H9 (cell line): ENCODE measurements at regions not wholly inside any gene's neighbourhood (a gene's known extent, or its start where the extent isn't known, plus 50 kb on each side); places are given as distances from the start of the nearest gene placed in this dataset.

Experiments
- DNase-seq: peaks from one replicate; pipeline ENCODE4 v3.0.0-alpha.2; 2017
- H2AFZ ChIP-seq: one replicate; pipeline ENCODE4 v1.6.1; 2013; ENCODE audit warnings: mild to moderate bottlenecking, low read length, control low read depth, moderate library complexity
- H2AK5ac ChIP-seq: 2 replicates; pipeline ENCODE4 v1.6.1; 2013; ENCODE audit warnings: low read length, control low read depth, mixed read lengths; ENCODE audit not compliant: insufficient read length
- H2BK120ac ChIP-seq: one replicate; pipeline ENCODE4 v1.6.1; 2013; ENCODE audit warnings: low read depth, mild to moderate bottlenecking, low read length, control low read depth, inconsistent platforms; ENCODE audit not compliant: poor library complexity, severe bottlenecking
- H2BK12ac ChIP-seq: 2 replicates; pipeline ENCODE4 v1.6.1; 2013; ENCODE audit warnings: low read length, control low read depth, mixed read lengths, low read depth; ENCODE audit not compliant: insufficient read length
- H2BK15ac ChIP-seq: 2 replicates; pipeline ENCODE4 v1.6.1; 2013; ENCODE audit warnings: low read depth, low read length, control low read depth
- H2BK20ac ChIP-seq: one replicate; pipeline ENCODE4 v1.6.1; 2013; ENCODE audit warnings: low read depth, mild to moderate bottlenecking, low read length, control low read depth, inconsistent platforms; ENCODE audit not compliant: poor library complexity, severe bottlenecking
- H2BK5ac ChIP-seq: 2 replicates; pipeline ENCODE4 v1.6.1; 2013; ENCODE audit warnings: low read length, control low read depth, mixed read lengths; ENCODE audit not compliant: insufficient read length
- H3K14ac ChIP-seq: 2 replicates; pipeline ENCODE4 v1.6.1; 2013; ENCODE audit warnings: low read length, control low read depth; ENCODE audit not compliant: insufficient read depth
- H3K18ac ChIP-seq: 2 replicates; pipeline ENCODE4 v1.6.1; 2013; ENCODE audit warnings: low read depth, mild to moderate bottlenecking, mixed read lengths, low read length, control low read depth; ENCODE audit not compliant: insufficient read length
- H3K23ac ChIP-seq: 2 replicates; pipeline ENCODE4 v1.6.1; 2013; ENCODE audit warnings: low read length, control low read depth, mixed read lengths, low read depth; ENCODE audit not compliant: insufficient read length
- H3K23me2 ChIP-seq: 2 replicates; pipeline ENCODE4 v1.6.1; 2013; ENCODE audit warnings: low read depth, mild to moderate bottlenecking, mixed read lengths, low read length, control low read depth; ENCODE audit not compliant: insufficient read length, poor library complexity, severe bottlenecking
- H3K27ac ChIP-seq: 2 replicates; pipeline ENCODE4 v1.5.1; 2013; ENCODE audit warnings: low read length, control low read depth, mixed read lengths, low read depth; ENCODE audit not compliant: insufficient read length
- H3K27me3 ChIP-seq: 2 replicates; pipeline ENCODE4 v1.6.1; 2013; ENCODE audit warnings: low read length, control low read depth, inconsistent platforms; ENCODE audit not compliant: insufficient read depth
- H3K4ac ChIP-seq: 2 replicates; pipeline ENCODE4 v1.6.1; 2013; ENCODE audit warnings: low read depth, mild to moderate bottlenecking, control low read depth, inconsistent platforms, low read length, moderate library complexity
- H3K4me1 ChIP-seq: 2 replicates; pipeline ENCODE4 v1.6.1; 2013; ENCODE audit warnings: low read length, control low read depth, inconsistent platforms; ENCODE audit not compliant: insufficient read depth
- H3K4me2 ChIP-seq: 2 replicates; pipeline ENCODE4 v1.6.1; 2013; ENCODE audit warnings: low read length, control low read depth, mixed read lengths; ENCODE audit not compliant: insufficient read length, insufficient read depth
- H3K56ac ChIP-seq: 2 replicates; pipeline ENCODE4 v1.6.1; 2013; ENCODE audit warnings: low read depth, mild to moderate bottlenecking, mixed read lengths, low read length, control low read depth; ENCODE audit not compliant: insufficient read length
- H3K79me1 ChIP-seq: 2 replicates; pipeline ENCODE4 v1.6.1; 2013; ENCODE audit warnings: low read depth, mild to moderate bottlenecking, moderate library complexity, low read length, control low read depth, inconsistent platforms; ENCODE audit not compliant: insufficient read depth, poor library complexity, severe bottlenecking
- H3K79me2 ChIP-seq: 2 replicates; pipeline ENCODE4 v1.6.1; 2013; ENCODE audit warnings: low read length, control low read depth, inconsistent platforms; ENCODE audit not compliant: insufficient read depth
- H3K9ac ChIP-seq: 2 replicates; pipeline ENCODE4 v1.6.1; 2013; ENCODE audit warnings: low read length, control low read depth, mixed read lengths; ENCODE audit not compliant: insufficient read length; ENCODE audit errors: extremely low read depth
- H3K9me3 ChIP-seq: one replicate; pipeline ENCODE4 v1.6.1; 2013; ENCODE audit warnings: low read depth, low read length, inconsistent platforms; ENCODE audit not compliant: control insufficient read depth
- H3T11ph ChIP-seq: one replicate; pipeline ENCODE4 v1.6.1; 2013; ENCODE audit warnings: mild to moderate bottlenecking, low read length, control low read depth, inconsistent platforms
- H4K20me1 ChIP-seq: one replicate; pipeline ENCODE4 v1.6.1; 2013; ENCODE audit not compliant: control insufficient read depth, insufficient read length, insufficient read depth
- H4K5ac ChIP-seq: 2 replicates; pipeline ENCODE4 v1.6.1; 2013; ENCODE audit warnings: low read depth, mild to moderate bottlenecking, mixed read lengths, low read length, control low read depth; ENCODE audit not compliant: insufficient read length
- H4K8ac ChIP-seq: replicated peaks from 2 replicates; pipeline ENCODE4 v1.6.1; 2013; ENCODE audit warnings: low read length, control low read depth, mixed read lengths, low read depth; ENCODE audit not compliant: insufficient read length
- H4K91ac ChIP-seq: 2 replicates; pipeline ENCODE4 v1.6.1; 2013; ENCODE audit warnings: low read depth, mild to moderate bottlenecking, moderate library complexity, mixed read lengths, low read length, control low read depth; ENCODE audit not compliant: insufficient read length
- H3K27ac Mint-ChIP-seq, 3 experiments: 2 replicates in 2 of 3; 3 replicates in 1 of 3; pipeline ENCODE4 v1.8.0; 2020 to 2021; ENCODE audit warnings: mixed read lengths in 3 of 3, mild to moderate bottlenecking in 1 of 3, moderate library complexity in 1 of 3
- H3K27me3 Mint-ChIP-seq: 2 replicates; pipeline ENCODE4 v1.8.0; 2021; ENCODE audit warnings: low read depth, mild to moderate bottlenecking, moderate library complexity, mixed read lengths
- H3K36me3 Mint-ChIP-seq, 3 experiments: 2 replicates in 2 of 3; 3 replicates in 1 of 3; pipeline ENCODE4 v1.8.0; 2020 to 2021; ENCODE audit warnings: low read depth in 3 of 3, mixed read lengths in 3 of 3; ENCODE audit not compliant: insufficient read depth in 1 of 3
- H3K4me1 Mint-ChIP-seq, 2 experiments: 2 replicates each; pipeline ENCODE4 v1.8.0; 2020; ENCODE audit warnings: mixed read lengths in 2 of 2
- H3K4me3 Mint-ChIP-seq, 2 experiments: 2 replicates in 1 of 2; 3 replicates in 1 of 2; pipeline ENCODE4 v1.8.0; 2020 to 2021; ENCODE audit warnings: mild to moderate bottlenecking in 2 of 2, mixed read lengths in 2 of 2, moderate library complexity in 1 of 2
- H3K9me3 Mint-ChIP-seq, 2 experiments: 2 replicates in 1 of 2; 3 replicates in 1 of 2; pipeline ENCODE4 v1.8.0; 2020; ENCODE audit warnings: mild to moderate bottlenecking in 2 of 2, mixed read lengths in 2 of 2, moderate library complexity in 1 of 2
- WGBS: extraction: QIAGEN DNeasy Blood & Tissue Kit; methylation state at CpG from one replicate; pipeline ENCODE4 v1.1.7; 2013; ENCODE audit warnings: missing lambda C conversion rate, low lambda C conversion rate, mixed read lengths; ENCODE audit not compliant: insufficient read length; ENCODE audit errors: extremely low coverage; 5-methylcytosine and 5-hydroxymethylcytosine counted together
- TF ChIP-seq, protein P1 (sequence below): fragments of 200-600 bp; sonication (generic); conservative IDR thresholded peaks from 3 replicates; pipeline ENCODE4 v1.8.0; 2021; ENCODE audit warnings: antibody characterized with exemption, mild to moderate bottlenecking

GRCh38 chr3:106624154-106624553 lies 753.1 kb upstream of the CCDC54 start:
- H4K8ac ChIP-seq = no peak overlapping the region
- Mint-ChIP-seq H3K27me3 (no peaks in the 10 kb centered on the region), H3K9me3 (peaks cover 25 to 39% of the 10 kb centered on the region in 2 experiments), H3K4me1 (peaks cover 0 to under 1% of the 10 kb centered on the region in 2 experiments; a peak in 1 of 4 replicates), H3K36me3 (peaks cover 19 to 34% (median 24%) of the 10 kb centered on the region in 3 experiments), H3K27ac (no peak overlapping the region), H3K4me3 (no peak overlapping the region)
- no peaks in the 10 kb centered on the region for H3K79me1 ChIP-seq
- no peak overlapping the region for H3K4me2 ChIP-seq
- H3K18ac ChIP-seq = no peak overlapping the region
- no peak overlapping the region for H4K5ac ChIP-seq
- TF ChIP-seq, protein P1, sequence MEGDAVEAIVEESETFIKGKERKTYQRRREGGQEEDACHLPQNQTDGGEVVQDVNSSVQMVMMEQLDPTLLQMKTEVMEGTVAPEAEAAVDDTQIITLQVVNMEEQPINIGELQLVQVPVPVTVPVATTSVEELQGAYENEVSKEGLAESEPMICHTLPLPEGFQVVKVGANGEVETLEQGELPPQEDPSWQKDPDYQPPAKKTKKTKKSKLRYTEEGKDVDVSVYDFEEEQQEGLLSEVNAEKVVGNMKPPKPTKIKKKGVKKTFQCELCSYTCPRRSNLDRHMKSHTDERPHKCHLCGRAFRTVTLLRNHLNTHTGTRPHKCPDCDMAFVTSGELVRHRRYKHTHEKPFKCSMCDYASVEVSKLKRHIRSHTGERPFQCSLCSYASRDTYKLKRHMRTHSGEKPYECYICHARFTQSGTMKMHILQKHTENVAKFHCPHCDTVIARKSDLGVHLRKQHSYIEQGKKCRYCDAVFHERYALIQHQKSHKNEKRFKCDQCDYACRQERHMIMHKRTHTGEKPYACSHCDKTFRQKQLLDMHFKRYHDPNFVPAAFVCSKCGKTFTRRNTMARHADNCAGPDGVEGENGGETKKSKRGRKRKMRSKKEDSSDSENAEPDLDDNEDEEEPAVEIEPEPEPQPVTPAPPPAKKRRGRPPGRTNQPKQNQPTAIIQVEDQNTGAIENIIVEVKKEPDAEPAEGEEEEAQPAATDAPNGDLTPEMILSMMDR = no peak
- no peak overlapping the region for H3K27ac ChIP-seq
- H3K27me3 ChIP-seq = no peaks in the 10 kb centered on the region
- H3K9ac ChIP-seq = no peak overlapping the region
- no peaks in the 10 kb centered on the region for H4K20me1 ChIP-seq
- H3K23ac ChIP-seq = no peak overlapping the region
- no peak overlapping the region for H3K56ac ChIP-seq
- no peaks in the 10 kb centered on the region for H3K23me2 ChIP-seq
- H3K9me3 ChIP-seq = peaks cover 17% of the 10 kb centered on the region
- no peak overlapping the region for H2AFZ ChIP-seq
- no peaks in the 10 kb centered on the region for H3K4me1 ChIP-seq
- DNase-seq = no peak
- no peak overlapping the region for H3T11ph ChIP-seq
- no peak overlapping the region for H2AK5ac ChIP-seq
- H2BK120ac ChIP-seq = no peak overlapping the region
- H2BK20ac ChIP-seq = no peak overlapping the region
- no peak overlapping the region for H3K14ac ChIP-seq
- no peak overlapping the region for H4K91ac ChIP-seq
- H2BK15ac ChIP-seq = no peak overlapping the region
- no peak overlapping the region for H2BK12ac ChIP-seq
- H3K4ac ChIP-seq = no peak overlapping the region
- H3K79me2 ChIP-seq = no peaks in the 10 kb centered on the region
- no peak overlapping the region for H2BK5ac ChIP-seq
- no CpG with 5 or more reads among the region's 1 CpG for WGBS
